WTC11 (cell line): ENCODE measurements at regions not wholly inside any gene's neighbourhood (a gene's known extent, or its start where the extent isn't known, plus 50 kb on each side); places are given as distances from the start of the nearest gene placed in this dataset.

Source experiments
- ATAC-seq: fragments of 200-7000 bp; cut with Tn5 transposase; 2 replicates; pipeline ENCODE4 v1.10.0; 2021; ENCODE audit warnings: mild to moderate bottlenecking, moderate library complexity
- CTCF ChIA-PET: fragments of 300-600 bp; sonication (Branson Sonifier 250); formaldehyde crosslinking; loops from one replicate; lab custom pipeline; 2021; ENCODE audit warnings: antibody characterized with exemption; lab: Charles Lee
- POLR2A ChIA-PET: fragments of 350-600 bp; sonication (Branson Sonifier 250); formaldehyde crosslinking; loops from one replicate; lab custom pipeline; 2021; ENCODE audit warnings: antibody characterized with exemption; lab: Charles Lee
- DNase-seq: peaks from one replicate; pipeline ENCODE4 v3.0.0; 2021; ENCODE audit warnings: low spot score
- H3K27ac Mint-ChIP-seq: 2 replicates; pipeline ENCODE4 v1.8.0; 2021; ENCODE audit warnings: mixed read lengths
- H3K27me3 Mint-ChIP-seq: 2 replicates; pipeline ENCODE4 v1.8.0; 2021; ENCODE audit warnings: low read depth, mild to moderate bottlenecking, moderate library complexity, mixed read lengths
- H3K36me3 Mint-ChIP-seq: 2 replicates; pipeline ENCODE4 v1.8.0; 2021; ENCODE audit warnings: mixed read lengths
- H3K4me1 Mint-ChIP-seq: 2 replicates; pipeline ENCODE4 v1.8.0; 2022; ENCODE audit warnings: mixed read lengths
- H3K4me3 Mint-ChIP-seq: 2 replicates; pipeline ENCODE4 v1.8.0; 2021; ENCODE audit warnings: mild to moderate bottlenecking, moderate library complexity, mixed read lengths
- H3K9me3 Mint-ChIP-seq: 2 replicates; pipeline ENCODE4 v1.8.0; 2021; ENCODE audit warnings: mixed read lengths
- ARID4B ChIP-seq: sonication (generic); formaldehyde crosslinking; IDR thresholded peaks from 2 replicates; pipeline ENCODE4 v1.8.0; 2023; ENCODE audit warnings: missing genetic modification reagents, mild to moderate bottlenecking, borderline replicate concordance
- ATF6 ChIP-seq: sonication (generic); formaldehyde crosslinking; IDR thresholded peaks from 2 replicates; pipeline ENCODE4 v1.8.1; 2023; ENCODE audit warnings: mild to moderate bottlenecking, missing genetic modification reagents
- CREB1 ChIP-seq: sonication (generic); formaldehyde crosslinking; IDR thresholded peaks from 2 replicates; pipeline ENCODE4 v1.8.0; 2023; ENCODE audit warnings: mild to moderate bottlenecking, missing genetic modification reagents
- EMX1 ChIP-seq: fragments of 250-450 bp; sonication (Bioruptor Pico); IDR thresholded peaks from 2 replicates; pipeline ENCODE4 v1.8.0; 2021; ENCODE audit warnings: mild to moderate bottlenecking
- JAZF1 ChIP-seq: fragments of 250-450 bp; sonication (Bioruptor Pico); IDR thresholded peaks from 2 replicates; pipeline ENCODE4 v1.9.0; 2021; ENCODE audit warnings: moderate library complexity, mild to moderate bottlenecking, inconsistent platforms
- JUN ChIP-seq: sonication (generic); formaldehyde crosslinking; IDR thresholded peaks from 2 replicates; pipeline ENCODE4 v1.8.0; 2023; ENCODE audit warnings: mild to moderate bottlenecking, missing genetic modification reagents
- MLX ChIP-seq: sonication (generic); formaldehyde crosslinking; IDR thresholded peaks from 2 replicates; pipeline ENCODE4 v1.8.1; 2023; ENCODE audit warnings: mild to moderate bottlenecking, missing genetic modification reagents, moderate library complexity
- NR2C2 ChIP-seq: sonication (generic); formaldehyde crosslinking; IDR thresholded peaks from 2 replicates; pipeline ENCODE4 v1.8.0; 2022; ENCODE audit warnings: mild to moderate bottlenecking, missing genetic modification reagents
- ZBTB43 ChIP-seq: sonication (generic); formaldehyde crosslinking; IDR thresholded peaks from 2 replicates; pipeline ENCODE4 v1.8.1; 2023; ENCODE audit warnings: mild to moderate bottlenecking, missing genetic modification reagents
- ZNF425 ChIP-seq: fragments of 250-450 bp; sonication (Bioruptor Pico); conservative IDR thresholded peaks from 2 replicates; pipeline ENCODE4 v1.9.0; 2021; ENCODE audit warnings: mild to moderate bottlenecking

- POLR2A ChIA-PET: no interaction called here
- Mint-ChIP-seq H3K9me3 (no peaks in the 10 kb centered on the region), H3K36me3 (no peaks in the 10 kb centered on the region), H3K4me3 (no peak overlapping the region), H3K27ac (no peak overlapping the region), H3K27me3 (peaks cover 2% of the 10 kb centered on the region; the same call in 1 of the 2 replicates)
- TF ChIP-seq JAZF1 (CRISPR knock-in tag) (no peak), ATF6 (CRISPR knock-in tag) (no peak), MLX (CRISPR knock-in tag) (no peak), NR2C2 (CRISPR knock-in tag) (no peak), CREB1 (no peak), ARID4B (CRISPR knock-in tag) (no peak), ZNF425 (CRISPR knock-in tag) (no peak)
- TF ChIP-seq, all 79 proteins: peak for 0
- no peaks in the 10 kb centered on the region for H3K4me1 Mint-ChIP-seq
- CTCF ChIA-PET: interaction anchor here (0.7 to 1.3 kb wide), 3 partner anchors 52 to 636 kb away, joined by 3 to 6 read pairs (median 4); no protein-coding TSS in a partner anchor
- DNase-seq (no peak), ATAC-seq (no peak)
Measured at GRCh38 chr13:26820871-26821270, 60.3 kb upstream of the GPR12 start.

GRCh38 chr13:26819046-26819445 is 58.5 kb upstream of the GPR12 start:
- no peak for ATAC-seq
- CTCF ChIA-PET: interaction anchor here (0.5 to 1.5 kb wide), 2 partner anchors 54 to 139 kb away, joined by 5 to 10 read pairs; no protein-coding TSS in a partner anchor
- Mint-ChIP-seq H3K4me1 (no peaks in the 10 kb centered on the region), H3K27ac (no peak overlapping the region), H3K4me3 (no peak overlapping the region)
- no peak for TF ChIP-seq EMX1 (CRISPR knock-in tag)
- TF ChIP-seq JUN (CRISPR knock-in tag): no peak
- no peak for TF ChIP-seq ZBTB43 (CRISPR knock-in tag)
- TF ChIP-seq ATF6 (CRISPR knock-in tag): no peak
- TF ChIP-seq, all 79 proteins: peak for 0
- POLR2A ChIA-PET: no interaction called here
- no peaks in the 10 kb centered on the region for H3K9me3 Mint-ChIP-seq
- DNase-seq: no peak
- H3K27me3 Mint-ChIP-seq: peaks cover 2% of the 10 kb centered on the region; the same call in 1 of the 2 replicates
- H3K36me3 Mint-ChIP-seq: no peaks in the 10 kb centered on the region
